Vagina (tissue), 2 donors: ENCODE measurements at regions not wholly inside any gene's neighbourhood (a gene's known extent, or its start where the extent isn't known, plus 50 kb on each side); places are given as distances from the start of the nearest gene placed in this dataset.

Source experiments
- DNase-seq, 2 donors: peaks; one replicate each; pipeline ENCODE4 v3.0.0-alpha.2; 2017; ENCODE audit errors: extremely low spot score in 2 of 2
- H3K27ac ChIP-seq: fragments of 200-600 bp; sonication (generic); one replicate; pipeline ENCODE4 v1.5.1; 2019
- H3K27me3 ChIP-seq: fragments of 200-600 bp; sonication (generic); one replicate; pipeline ENCODE4 v1.5.1; 2019
- H3K36me3 ChIP-seq, 2 donors: fragments of 200-600 bp; sonication (generic); one replicate each; pipeline ENCODE4 v1.5.1; 2017 to 2019
- H3K4me1 ChIP-seq: fragments of 200-600 bp; sonication (generic); one replicate; pipeline ENCODE4 v1.5.1; 2019
- H3K4me3 ChIP-seq, 2 donors: fragments of 200-600 bp; sonication (generic); 1 replicate in 1 of 2; 2 replicates in 1 of 2; pipeline ENCODE4 v1.5.1; 2016 to 2019
- H3K9me3 ChIP-seq: fragments of 200-600 bp; sonication (generic); one replicate; pipeline ENCODE4 v1.5.1; 2019
- CTCF ChIP-seq, 3 experiments: fragments of 450-650 bp in 2 of 3; fragments of 200-600 bp in 1 of 3; sonication (generic) in 1 of 3; IDR thresholded peaks; one replicate each; pipeline ENCODE4 v1.5.1; 2017 to 2019; ENCODE audit warnings: antibody characterized with exemption in 3 of 3, mild to moderate bottlenecking in 2 of 3, moderate library complexity in 2 of 3
- POLR2A ChIP-seq, 2 donors: fragments of 450-650 bp; IDR thresholded peaks; one replicate each; pipeline ENCODE4 v1.6.1; 2017; ENCODE audit warnings: antibody characterized with exemption in 2 of 2, mild to moderate bottlenecking in 2 of 2, moderate library complexity in 2 of 2
- POLR2AphosphoS5 ChIP-seq, 2 donors: sonication (generic); formaldehyde crosslinking; IDR thresholded peaks; one replicate each; pipeline ENCODE4 v1.9.0; 2017; ENCODE audit warnings: antibody characterized with exemption in 2 of 2, mild to moderate bottlenecking in 2 of 2, low read depth in 1 of 2; ENCODE audit not compliant: insufficient read depth in 1 of 2
- intact Hi-C: fragments of 100-400 bp; cut with DNase I; formaldehyde crosslinking; loops from one replicate; pipeline ENCODE4 v1.15.1; 2023

DNA sequence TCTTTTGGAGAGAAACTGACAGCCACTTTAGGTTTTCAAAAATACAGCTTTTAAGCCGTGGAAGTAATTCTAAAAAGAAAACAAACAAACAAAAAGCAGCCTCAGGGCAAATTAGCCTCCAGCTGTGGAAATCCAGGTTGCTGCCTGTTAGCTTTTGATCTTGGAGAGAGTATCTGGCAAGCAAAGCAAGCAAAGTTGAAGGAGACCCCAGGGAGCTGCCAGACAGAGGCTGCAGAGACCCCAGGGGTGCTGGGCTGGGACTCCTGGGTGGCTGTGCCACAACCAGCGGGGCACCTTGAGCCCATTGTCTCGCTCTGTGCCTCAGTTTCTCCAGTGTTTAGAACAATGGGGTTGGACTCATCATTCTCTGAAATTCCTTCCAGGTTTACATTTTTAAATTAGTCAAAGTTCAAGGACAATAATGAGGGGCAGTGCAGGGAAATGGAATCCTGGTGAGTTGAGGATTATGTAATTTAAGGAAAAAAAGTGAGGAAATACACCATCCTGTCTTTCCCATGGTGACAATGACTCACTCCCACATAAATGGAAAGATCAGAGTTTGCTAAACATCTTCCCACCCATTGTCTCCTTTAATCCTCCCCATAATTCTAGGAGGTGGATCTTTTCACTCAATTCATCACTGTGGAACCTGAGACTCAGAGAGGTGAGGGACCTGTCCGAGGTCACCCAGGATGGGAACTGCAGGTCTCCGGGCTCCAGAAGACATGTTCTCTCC lies 480.5 kb downstream of the MATN1 start:
- Histone ChIP-seq H3K36me3 (no peaks in the 10 kb centered on the region), H3K27ac (no peak overlapping the region), H3K9me3 (no peaks in the 10 kb centered on the region), H3K4me3 (no peak overlapping the region), H3K27me3 (no peaks in the 10 kb centered on the region), H3K4me1 (no peaks in the 10 kb centered on the region)
- DNase-seq = no peak
- intact Hi-C loops = no loop called here
- TF ChIP-seq POLR2A (IDR thresholded peaks at IDR 0.05) = no peak
- TF ChIP-seq POLR2AphosphoS5 (IDR thresholded peaks at IDR 0.05; ENCODE audit: insufficient read depth in 1 of 2, low read depth in 1 of 2) = no peak
- TF ChIP-seq CTCF (IDR thresholded peaks at IDR 0.05) = no peak

GRCh38 chr1:30242168-30242567 lies 481.2 kb downstream of the MATN1 start:
- TF ChIP-seq POLR2AphosphoS5 (IDR thresholded peaks at IDR 0.05; ENCODE audit: insufficient read depth in 1 of 2, low read depth in 1 of 2) = no peak
- no peak for TF ChIP-seq POLR2A (IDR thresholded peaks at IDR 0.05)
- TF ChIP-seq CTCF (IDR thresholded peaks at IDR 0.05) = no peak
- intact Hi-C loops = no loop called here
- Histone ChIP-seq H3K4me1 (no peaks in the 10 kb centered on the region), H3K36me3 (no peaks in the 10 kb centered on the region), H3K4me3 (no peak overlapping the region), H3K27me3 (no peaks in the 10 kb centered on the region), H3K9me3 (no peaks in the 10 kb centered on the region), H3K27ac (no peak overlapping the region)
- no peak for DNase-seq

DNA sequence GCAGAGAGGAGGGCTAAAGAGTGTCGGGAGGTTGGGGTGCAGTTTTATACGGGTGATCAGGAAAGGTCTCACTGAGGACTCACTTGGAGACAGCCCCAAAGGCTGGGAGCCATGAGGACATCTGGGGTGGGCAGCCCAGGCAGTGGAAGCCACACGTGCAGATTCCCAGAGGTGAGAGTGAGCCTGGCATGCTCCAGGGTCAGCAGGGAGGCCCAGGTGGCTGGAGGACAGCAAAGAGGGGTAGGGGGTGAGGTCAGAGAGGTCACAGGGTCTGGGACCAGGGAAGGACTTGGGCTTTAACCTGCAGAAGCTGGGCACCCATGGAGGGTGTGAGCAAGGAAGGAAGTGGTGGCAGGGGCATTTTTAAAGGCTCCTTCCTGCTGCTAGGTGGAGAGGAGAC lies 481.7 kb downstream of the MATN1 start:
- Histone ChIP-seq H3K27me3 (no peaks in the 10 kb centered on the region), H3K9me3 (no peaks in the 10 kb centered on the region), H3K4me3 (no peak overlapping the region), H3K27ac (no peak overlapping the region), H3K4me1 (no peaks in the 10 kb centered on the region), H3K36me3 (no peaks in the 10 kb centered on the region)
- no peak for DNase-seq
- TF ChIP-seq POLR2A (IDR thresholded peaks at IDR 0.05) (no peak), POLR2AphosphoS5 (IDR thresholded peaks at IDR 0.05; ENCODE audit: insufficient read depth in 1 of 2, low read depth in 1 of 2) (no peak), CTCF (IDR thresholded peaks at IDR 0.05) (no peak)
- intact Hi-C loops = no loop called here

DNA sequence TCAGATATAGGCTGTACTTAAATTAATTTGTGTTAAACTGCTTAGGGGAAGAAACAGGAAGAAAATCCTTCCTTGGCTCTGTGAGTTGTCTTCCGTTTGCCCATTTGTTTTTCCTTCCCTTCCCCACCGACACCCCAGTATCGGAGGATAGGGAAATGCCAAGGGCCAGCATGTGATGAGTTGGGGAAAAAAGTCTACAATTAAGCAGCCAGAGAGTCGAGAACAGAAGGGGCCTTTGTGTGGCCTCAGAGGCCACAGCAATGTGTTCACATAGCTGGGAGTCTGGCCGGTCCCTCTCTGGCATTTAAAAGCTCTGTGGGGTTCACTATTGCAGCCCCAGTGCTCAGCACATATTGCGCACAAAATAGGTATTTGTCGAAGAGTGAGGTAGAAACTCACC lies 489.3 kb downstream of the MATN1 start:
- Histone ChIP-seq H3K4me3 (no peak overlapping the region), H3K4me1 (no peaks in the 10 kb centered on the region), H3K9me3 (no peaks in the 10 kb centered on the region), H3K27me3 (no peaks in the 10 kb centered on the region), H3K27ac (no peak overlapping the region), H3K36me3 (no peaks in the 10 kb centered on the region)
- TF ChIP-seq POLR2A (IDR thresholded peaks at IDR 0.05) (no peak), CTCF (IDR thresholded peaks at IDR 0.05) (no peak), POLR2AphosphoS5 (IDR thresholded peaks at IDR 0.05; ENCODE audit: insufficient read depth in 1 of 2, low read depth in 1 of 2) (no peak)
- intact Hi-C loops = no loop called here
- DNase-seq = no peak

DNA sequence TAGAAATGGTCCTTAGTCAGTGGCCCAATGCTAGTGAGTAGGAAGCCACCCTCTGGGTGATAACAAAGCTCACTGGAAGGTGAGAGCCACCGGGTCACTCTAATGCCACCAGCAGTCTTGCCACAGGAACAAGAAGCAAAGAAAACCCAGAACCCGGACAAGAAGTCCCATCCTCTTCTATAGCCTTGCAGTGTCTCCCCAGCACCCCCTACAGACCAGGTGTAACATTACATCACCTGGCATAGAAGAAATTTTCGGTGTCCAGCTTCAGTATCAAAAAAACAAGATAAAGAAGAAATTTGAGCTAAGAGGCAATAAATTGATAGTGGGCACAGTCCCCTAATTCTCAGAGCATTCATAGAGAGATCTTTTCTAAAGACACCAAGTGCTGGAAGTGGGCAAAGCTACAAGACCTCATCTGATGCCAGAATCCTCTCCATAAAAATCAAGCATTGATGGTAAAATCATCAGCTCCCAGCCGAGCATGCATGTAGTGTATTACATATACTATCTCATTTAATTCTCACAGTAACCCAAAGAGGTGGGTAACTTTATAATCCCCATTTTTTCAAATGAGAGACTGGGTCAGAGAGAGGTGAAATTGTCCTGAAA lies 491.0 kb downstream of the MATN1 start:
- Histone ChIP-seq H3K9me3 (no peaks in the 10 kb centered on the region), H3K4me3 (no peak overlapping the region), H3K36me3 (no peaks in the 10 kb centered on the region), H3K4me1 (no peaks in the 10 kb centered on the region), H3K27ac (no peak overlapping the region), H3K27me3 (no peaks in the 10 kb centered on the region)
- DNase-seq = no peak
- intact Hi-C loops = no loop called here
- TF ChIP-seq POLR2AphosphoS5 (IDR thresholded peaks at IDR 0.05; ENCODE audit: insufficient read depth in 1 of 2, low read depth in 1 of 2) (no peak), CTCF (IDR thresholded peaks at IDR 0.05) (peak in 1 of 3 experiments; percentile 9)
